ENCODE measurements at regions not wholly inside any gene's neighbourhood (a gene's known extent, or its start where the extent isn't known, plus 50 kb on each side); places are given as distances from the start of the nearest gene placed in this dataset.
"Not testable (repeated sequence)": the region's sequence is repeated elsewhere in the genome, so short reads cannot be mapped to it uniquely, and the experiment has no call there.

GRCh38 chr4:11663114-11663513 lies 234.4 kb upstream of the HS3ST1 start:
- no peaks in the 10 kb centered on the region for H3K27me3 ChIP-seq (ENCODE audit: control insufficient read depth, insufficient read depth, low read length)
- H3K4me3 ChIP-seq (ENCODE audit: low read length), result no peak overlapping the region
- H3K27ac ChIP-seq (ENCODE audit: low read length), result no peak overlapping the region
- no peaks in the 10 kb centered on the region for H3K36me3 ChIP-seq (ENCODE audit: control insufficient read depth, low read depth, low read length)
- H3K4me1 ChIP-seq (ENCODE audit: control insufficient read depth, low read depth, low read length), result no peaks in the 10 kb centered on the region
- H3K9ac ChIP-seq (ENCODE audit: low read length), result no peak overlapping the region
- H3K9me3 ChIP-seq (ENCODE audit: control insufficient read depth, low read depth, low read length), result no peaks in the 10 kb centered on the region

- Histone ChIP-seq H3K4me1 (ENCODE audit: control insufficient read depth, low read depth, low read length) (no peaks in the 10 kb centered on the region), H3K9me3 (ENCODE audit: control insufficient read depth, low read depth, low read length) (no peaks in the 10 kb centered on the region), H3K4me3 (ENCODE audit: low read length) (no peak overlapping the region), H3K36me3 (ENCODE audit: control insufficient read depth, low read depth, low read length) (no peaks in the 10 kb centered on the region), H3K9ac (ENCODE audit: low read length) (no peak overlapping the region), H3K27ac (ENCODE audit: low read length) (no peak overlapping the region), H3K27me3 (ENCODE audit: control insufficient read depth, insufficient read depth, low read length) (no peaks in the 10 kb centered on the region)
These were observed 222.3 kb upstream of the HS3ST1 start for GRCh38 chr4:11650801-11651596.

- Histone ChIP-seq H3K27me3 (ENCODE audit: control insufficient read depth, insufficient read depth, low read length) (no peaks in the 10 kb centered on the region), H3K9ac (ENCODE audit: low read length) (no peak overlapping the region), H3K36me3 (ENCODE audit: control insufficient read depth, low read depth, low read length) (no peaks in the 10 kb centered on the region), H3K27ac (ENCODE audit: low read length) (no peak overlapping the region), H3K4me1 (ENCODE audit: control insufficient read depth, low read depth, low read length) (no peaks in the 10 kb centered on the region), H3K9me3 (ENCODE audit: control insufficient read depth, low read depth, low read length) (no peaks in the 10 kb centered on the region), H3K4me3 (ENCODE audit: low read length) (no peak overlapping the region)
These were observed 218.7 kb upstream of the HS3ST1 start for GRCh38 chr4:11647433-11647832.

- H3K27ac ChIP-seq (ENCODE audit: low read length); H3K36me3 ChIP-seq (ENCODE audit: control insufficient read depth, low read depth, low read length); H3K4me1 ChIP-seq (ENCODE audit: control insufficient read depth, low read depth, low read length); H3K4me3 ChIP-seq (ENCODE audit: low read length); H3K9me3 ChIP-seq (ENCODE audit: control insufficient read depth, low read depth, low read length); H3K9ac ChIP-seq (ENCODE audit: low read length); H3K27me3 ChIP-seq (ENCODE audit: control insufficient read depth, insufficient read depth, low read length): not testable (repeated sequence)
These were observed 214.4 kb upstream of the HS3ST1 start for GRCh38 chr4:11643081-11643480.

- no peak overlapping the region for H3K4me3 ChIP-seq (ENCODE audit: low read length)
- H3K9me3 ChIP-seq (ENCODE audit: control insufficient read depth, low read depth, low read length), result peaks cover 3% of the 10 kb centered on the region
- no peak overlapping the region for H3K27ac ChIP-seq (ENCODE audit: low read length)
- H3K9ac ChIP-seq (ENCODE audit: low read length), result no peak overlapping the region
- peaks cover 9% of the 10 kb centered on the region for H3K4me1 ChIP-seq (ENCODE audit: control insufficient read depth, low read depth, low read length)
- H3K36me3 ChIP-seq (ENCODE audit: control insufficient read depth, low read depth, low read length), result no peaks in the 10 kb centered on the region
- no peaks in the 10 kb centered on the region for H3K27me3 ChIP-seq (ENCODE audit: control insufficient read depth, insufficient read depth, low read length)
These were observed 211.9 kb upstream of the HS3ST1 start for GRCh38 chr4:11640584-11640983.

- Histone ChIP-seq H3K36me3 (ENCODE audit: control insufficient read depth, low read depth, low read length) (no peaks in the 10 kb centered on the region), H3K4me1 (ENCODE audit: control insufficient read depth, low read depth, low read length) (peaks cover 8% of the 10 kb centered on the region), H3K27me3 (ENCODE audit: control insufficient read depth, insufficient read depth, low read length) (no peaks in the 10 kb centered on the region), H3K4me3 (ENCODE audit: low read length) (no peak overlapping the region), H3K9ac (ENCODE audit: low read length) (no peak overlapping the region), H3K27ac (ENCODE audit: low read length) (no peak overlapping the region), H3K9me3 (ENCODE audit: control insufficient read depth, low read depth, low read length) (peaks cover 3% of the 10 kb centered on the region)
These were observed 207.9 kb upstream of the HS3ST1 start for GRCh38 chr4:11636551-11636950.

GRCh38 chr4:11636031-11636430 lies 207.3 kb upstream of the HS3ST1 start:
- no peak overlapping the region for H3K4me3 ChIP-seq (ENCODE audit: low read length)
- no peaks in the 10 kb centered on the region for H3K36me3 ChIP-seq (ENCODE audit: control insufficient read depth, low read depth, low read length)
- H3K27ac ChIP-seq (ENCODE audit: low read length), result no peak overlapping the region
- no peaks in the 10 kb centered on the region for H3K27me3 ChIP-seq (ENCODE audit: control insufficient read depth, insufficient read depth, low read length)
- H3K9me3 ChIP-seq (ENCODE audit: control insufficient read depth, low read depth, low read length), result peaks cover 3% of the 10 kb centered on the region
- peaks cover 3% of the 10 kb centered on the region for H3K4me1 ChIP-seq (ENCODE audit: control insufficient read depth, low read depth, low read length)
- no peak overlapping the region for H3K9ac ChIP-seq (ENCODE audit: low read length)

GRCh38 chr4:11635342-11635741 lies 206.6 kb upstream of the HS3ST1 start:
- Histone ChIP-seq H3K27me3 (ENCODE audit: control insufficient read depth, insufficient read depth, low read length) (no peaks in the 10 kb centered on the region), H3K9ac (ENCODE audit: low read length) (no peak overlapping the region), H3K4me1 (ENCODE audit: control insufficient read depth, low read depth, low read length) (peaks cover 3% of the 10 kb centered on the region), H3K36me3 (ENCODE audit: control insufficient read depth, low read depth, low read length) (no peaks in the 10 kb centered on the region), H3K27ac (ENCODE audit: low read length) (no peak overlapping the region), H3K4me3 (ENCODE audit: low read length) (no peak overlapping the region), H3K9me3 (ENCODE audit: control insufficient read depth, low read depth, low read length) (peaks cover 3% of the 10 kb centered on the region)

GRCh38 chr4:11634283-11634682 lies 205.6 kb upstream of the HS3ST1 start:
- H3K4me1 ChIP-seq (ENCODE audit: control insufficient read depth, low read depth, low read length), result peaks cover 3% of the 10 kb centered on the region
- H3K9me3 ChIP-seq (ENCODE audit: control insufficient read depth, low read depth, low read length), result peaks cover 3% of the 10 kb centered on the region
- no peaks in the 10 kb centered on the region for H3K36me3 ChIP-seq (ENCODE audit: control insufficient read depth, low read depth, low read length)
- no peak overlapping the region for H3K4me3 ChIP-seq (ENCODE audit: low read length)
- no peaks in the 10 kb centered on the region for H3K27me3 ChIP-seq (ENCODE audit: control insufficient read depth, insufficient read depth, low read length)
- H3K9ac ChIP-seq (ENCODE audit: low read length), result no peak overlapping the region
- H3K27ac ChIP-seq (ENCODE audit: low read length), result no peak overlapping the region

GRCh38 chr4:11633430-11633829 lies 204.7 kb upstream of the HS3ST1 start:
- no peak overlapping the region for H3K9ac ChIP-seq (ENCODE audit: low read length)
- H3K36me3 ChIP-seq (ENCODE audit: control insufficient read depth, low read depth, low read length), result no peaks in the 10 kb centered on the region
- H3K27ac ChIP-seq (ENCODE audit: low read length), result no peak overlapping the region
- H3K9me3 ChIP-seq (ENCODE audit: control insufficient read depth, low read depth, low read length), result no peaks in the 10 kb centered on the region
- H3K4me1 ChIP-seq (ENCODE audit: control insufficient read depth, low read depth, low read length), result peaks cover 3% of the 10 kb centered on the region
- no peaks in the 10 kb centered on the region for H3K27me3 ChIP-seq (ENCODE audit: control insufficient read depth, insufficient read depth, low read length)
- no peak overlapping the region for H3K4me3 ChIP-seq (ENCODE audit: low read length)

GRCh38 chr4:11632483-11632882 lies 203.8 kb upstream of the HS3ST1 start:
- H3K9me3 ChIP-seq (ENCODE audit: control insufficient read depth, low read depth, low read length), result no peaks in the 10 kb centered on the region
- no peak overlapping the region for H3K4me3 ChIP-seq (ENCODE audit: low read length)
- H3K36me3 ChIP-seq (ENCODE audit: control insufficient read depth, low read depth, low read length), result no peaks in the 10 kb centered on the region
- no peaks in the 10 kb centered on the region for H3K27me3 ChIP-seq (ENCODE audit: control insufficient read depth, insufficient read depth, low read length)
- no peak overlapping the region for H3K9ac ChIP-seq (ENCODE audit: low read length)
- peaks cover 3% of the 10 kb centered on the region for H3K4me1 ChIP-seq (ENCODE audit: control insufficient read depth, low read depth, low read length)
- H3K27ac ChIP-seq (ENCODE audit: low read length), result no peak overlapping the region

GRCh38 chr4:11632025-11632424 lies 203.3 kb upstream of the HS3ST1 start:
- H3K27ac ChIP-seq (ENCODE audit: low read length), result no peak overlapping the region
- H3K36me3 ChIP-seq (ENCODE audit: control insufficient read depth, low read depth, low read length), result no peaks in the 10 kb centered on the region
- no peaks in the 10 kb centered on the region for H3K27me3 ChIP-seq (ENCODE audit: control insufficient read depth, insufficient read depth, low read length)
- H3K4me1 ChIP-seq (ENCODE audit: control insufficient read depth, low read depth, low read length), result peaks cover 3% of the 10 kb centered on the region
- H3K9ac ChIP-seq (ENCODE audit: low read length), result no peak overlapping the region
- no peaks in the 10 kb centered on the region for H3K9me3 ChIP-seq (ENCODE audit: control insufficient read depth, low read depth, low read length)
- no peak overlapping the region for H3K4me3 ChIP-seq (ENCODE audit: low read length)

Data from iPS-18a (cell line).